ENCODE measurements at regions not wholly inside any gene's neighbourhood (a gene's known extent, or its start where the extent isn't known, plus 50 kb on each side); places are given as distances from the start of the nearest gene placed in this dataset.

DNA sequence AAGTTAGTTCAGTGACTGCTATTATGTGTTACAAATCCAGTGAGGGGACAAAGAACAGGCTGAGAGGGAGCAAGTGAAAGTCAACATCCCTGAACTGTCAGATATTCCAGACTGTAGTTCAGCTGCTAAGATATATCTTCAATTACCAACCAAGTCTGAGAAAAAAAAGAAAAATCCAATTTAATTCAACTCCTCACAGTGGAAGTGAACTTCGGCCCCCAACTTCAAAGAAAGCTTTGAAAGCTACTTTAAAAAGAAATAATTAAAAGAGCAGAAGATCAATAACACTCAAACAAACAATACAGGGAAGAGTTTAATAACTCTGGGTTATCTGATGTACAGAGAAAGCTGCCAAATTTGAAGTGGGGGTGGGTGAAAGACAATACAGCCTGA is 174.0 kb downstream of the SERPINI1 start:
- no peak overlapping the region for H3K27ac ChIP-seq
- H3K9me3 ChIP-seq: no peaks in the 10 kb centered on the region
- H3K27me3 ChIP-seq: no peaks in the 10 kb centered on the region
- no peak overlapping the region for H3K4me3 ChIP-seq
- DNase-seq: no peak
- intact Hi-C loops (cut with DNase I; ENCODE audit: low total_unique reads): no loop called here
- no peaks in the 10 kb centered on the region for H3K36me3 ChIP-seq
- no peak for TF ChIP-seq CTCF (IDR thresholded peaks at IDR 0.05)
- no peaks in the 10 kb centered on the region for H3K4me1 ChIP-seq

- Histone ChIP-seq H3K36me3 (no peaks in the 10 kb centered on the region), H3K9me3 (no peaks in the 10 kb centered on the region), H3K4me1 (no peaks in the 10 kb centered on the region), H3K4me3 (no peak overlapping the region), H3K27me3 (no peaks in the 10 kb centered on the region), H3K27ac (no peak overlapping the region)
- intact Hi-C loops (cut with DNase I; ENCODE audit: low total_unique reads): no loop called here
- DNase-seq: no peak
- TF ChIP-seq CTCF (IDR thresholded peaks at IDR 0.05): no peak
These were observed 173.4 kb downstream of the SERPINI1 start for GRCh38 chr3:167908746-167909503.

DNA sequence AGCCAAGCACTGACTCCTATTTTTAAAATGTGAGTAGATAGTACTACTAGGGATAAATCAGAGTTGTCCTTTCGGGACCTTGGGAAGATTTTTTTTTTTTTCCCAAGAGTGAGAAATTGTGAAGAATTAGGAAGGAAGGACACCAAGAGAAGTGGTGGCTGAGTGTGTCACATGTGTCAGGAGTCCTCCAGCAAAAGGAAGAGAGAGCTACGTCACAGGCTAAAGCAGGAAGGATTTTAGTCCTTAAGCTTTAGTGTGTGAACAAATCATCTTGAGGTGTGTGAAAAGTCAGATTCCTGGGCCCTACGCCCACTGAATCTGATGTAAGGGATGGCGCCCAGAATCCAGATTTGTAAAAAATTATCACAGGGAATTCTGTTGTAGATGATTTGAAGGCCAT is 172.7 kb downstream of the SERPINI1 start:
- Histone ChIP-seq H3K27ac (no peak overlapping the region), H3K4me1 (no peaks in the 10 kb centered on the region), H3K36me3 (no peaks in the 10 kb centered on the region), H3K4me3 (no peak overlapping the region), H3K27me3 (no peaks in the 10 kb centered on the region), H3K9me3 (no peaks in the 10 kb centered on the region)
- DNase-seq: no peak
- intact Hi-C loops (cut with DNase I; ENCODE audit: low total_unique reads): no loop called here
- TF ChIP-seq CTCF (IDR thresholded peaks at IDR 0.05): no peak

DNA sequence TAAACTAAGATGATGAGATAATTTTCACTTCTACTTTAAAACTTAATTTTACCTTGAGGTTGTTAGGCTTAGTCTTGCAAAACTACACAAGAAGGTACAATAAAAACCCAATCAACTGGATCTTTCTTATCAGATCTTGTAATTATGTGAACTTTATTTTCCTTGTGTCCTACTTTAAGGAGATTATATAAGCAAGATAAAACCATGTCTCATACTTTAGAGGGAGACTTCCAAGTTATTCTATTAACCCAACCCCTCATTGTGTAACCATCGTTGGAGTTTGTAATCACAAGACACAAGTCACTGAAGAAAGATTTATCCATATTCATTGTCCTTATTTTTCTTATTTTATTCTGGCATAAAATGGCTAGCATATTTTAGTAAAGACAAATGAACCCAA is 165.6 kb downstream of the SERPINI1 start:
- intact Hi-C loops (cut with DNase I; ENCODE audit: low total_unique reads): no loop called here
- Histone ChIP-seq H3K27ac (no peak overlapping the region), H3K27me3 (no peaks in the 10 kb centered on the region), H3K4me3 (no peak overlapping the region), H3K4me1 (no peaks in the 10 kb centered on the region), H3K36me3 (no peaks in the 10 kb centered on the region), H3K9me3 (no peaks in the 10 kb centered on the region)
- no peak for TF ChIP-seq CTCF (IDR thresholded peaks at IDR 0.05)
- no peak for DNase-seq

DNA sequence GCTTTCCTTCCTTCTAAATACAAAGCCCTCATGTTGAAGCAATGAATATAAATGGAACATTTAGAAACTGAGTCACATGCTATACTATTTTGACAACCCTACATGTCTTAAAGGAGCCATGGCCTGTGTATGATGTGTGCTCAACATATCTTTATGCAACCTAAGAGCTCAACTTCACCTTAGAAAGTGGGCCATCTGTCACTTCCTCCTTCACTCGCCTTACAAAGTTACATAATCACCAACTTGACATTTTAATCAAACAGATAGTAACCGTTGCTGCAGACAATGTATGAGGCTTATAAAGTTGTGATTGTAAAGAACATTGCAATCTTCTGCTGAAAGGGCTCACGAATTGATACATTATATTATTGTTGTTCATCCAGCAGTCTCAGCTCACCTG is 163.6 kb downstream of the SERPINI1 start:
- Histone ChIP-seq H3K27ac (no peak overlapping the region), H3K4me1 (no peaks in the 10 kb centered on the region), H3K27me3 (no peaks in the 10 kb centered on the region), H3K9me3 (no peaks in the 10 kb centered on the region), H3K4me3 (no peak overlapping the region), H3K36me3 (no peaks in the 10 kb centered on the region)
- no peak for DNase-seq
- TF ChIP-seq CTCF (IDR thresholded peaks at IDR 0.05): no peak
- intact Hi-C loops (cut with DNase I; ENCODE audit: low total_unique reads): loop anchor here (10.0 kb wide), 1 partner anchor 514 kb away; the partner anchor contains the start of gene ZBBX
